Adipocyte (in vitro differentiated cells): ENCODE measurements at regions not wholly inside any gene's neighbourhood (a gene's known extent, or its start where the extent isn't known, plus 50 kb on each side); places are given as distances from the start of the nearest gene placed in this dataset.

Experiments
- DNase-seq: peaks from one replicate; pipeline ENCODE4 v3.0.0-alpha.2; 2015; ENCODE audit warnings: low read depth
- H3K27me3 ChIP-seq: replicated peaks from 2 replicates; pipeline ENCODE4 v1.7.0; 2013; ENCODE audit warnings: mild to moderate bottlenecking, low read length, moderate library complexity; ENCODE audit not compliant: control insufficient read depth, insufficient read depth
- H3K36me3 ChIP-seq: 2 replicates; pipeline ENCODE4 v1.7.0; 2013; ENCODE audit warnings: low read length, mild to moderate bottlenecking, moderate library complexity; ENCODE audit not compliant: control insufficient read depth, insufficient read depth, severe bottlenecking
- H3K4me1 ChIP-seq: 2 replicates; pipeline ENCODE4 v1.7.0; 2013; ENCODE audit warnings: mild to moderate bottlenecking, low read length, moderate library complexity; ENCODE audit not compliant: control insufficient read depth, insufficient read depth
- H3K4me3 ChIP-seq: 2 replicates; pipeline ENCODE4 v1.7.0; 2013; ENCODE audit warnings: mild to moderate bottlenecking, low read length, moderate library complexity
- H3K9ac ChIP-seq: 2 replicates; pipeline ENCODE4 v1.7.0; 2013; ENCODE audit warnings: mild to moderate bottlenecking, low read length, moderate library complexity
- H3K9me3 ChIP-seq: 2 replicates; pipeline ENCODE4 v1.7.0; 2013; ENCODE audit warnings: mild to moderate bottlenecking, low read length, moderate library complexity; ENCODE audit not compliant: control insufficient read depth

GRCh38 chr4:136301749-136302495 is 1230.4 kb downstream of the PCDH18 start:
- Histone ChIP-seq H3K27me3 (no peaks in the 10 kb centered on the region), H3K9ac (no peak overlapping the region), H3K4me3 (no peak overlapping the region), H3K4me1 (no peaks in the 10 kb centered on the region), H3K9me3 (no peaks in the 10 kb centered on the region), H3K36me3 (no peaks in the 10 kb centered on the region)
- DNase-seq = no peak

- Histone ChIP-seq H3K9me3 (no peaks in the 10 kb centered on the region), H3K36me3 (no peaks in the 10 kb centered on the region), H3K4me3 (no peak overlapping the region), H3K27me3 (no peaks in the 10 kb centered on the region), H3K4me1 (no peaks in the 10 kb centered on the region), H3K9ac (no peak overlapping the region)
- DNase-seq = no peak
These were observed 1248.3 kb downstream of the PCDH18 start for GRCh38 chr4:136283977-136284376.

- Histone ChIP-seq H3K27me3 (no peaks in the 10 kb centered on the region), H3K4me1 (no peaks in the 10 kb centered on the region), H3K4me3 (no peak overlapping the region), H3K9me3 (no peaks in the 10 kb centered on the region), H3K9ac (no peak overlapping the region), H3K36me3 (no peaks in the 10 kb centered on the region)
- DNase-seq = no peak
These were observed 1250.4 kb downstream of the PCDH18 start for GRCh38 chr4:136281889-136282288.

GRCh38 chr4:136281307-136281706 is 1251.0 kb downstream of the PCDH18 start:
- no peak for DNase-seq

GRCh38 chr4:136277741-136278140 is 1254.6 kb downstream of the PCDH18 start:
- Histone ChIP-seq H3K36me3 (no peaks in the 10 kb centered on the region), H3K4me3 (no peak overlapping the region), H3K9me3 (no peaks in the 10 kb centered on the region), H3K4me1 (no peaks in the 10 kb centered on the region), H3K9ac (no peak overlapping the region), H3K27me3 (no peaks in the 10 kb centered on the region)
- peak; percentile 23 for DNase-seq

More at GRCh38 chr4:136281307-136281706, 1251.0 kb downstream of the PCDH18 start:
- no peaks in the 10 kb centered on the region for H3K36me3 ChIP-seq
- no peak overlapping the region for H3K9ac ChIP-seq
- no peaks in the 10 kb centered on the region for H3K4me1 ChIP-seq
- H3K9me3 ChIP-seq = no peaks in the 10 kb centered on the region
- no peaks in the 10 kb centered on the region for H3K27me3 ChIP-seq
- no peak overlapping the region for H3K4me3 ChIP-seq

GRCh38 chr4:136246876-136247275 is 1285.4 kb downstream of the PCDH18 start:
- Histone ChIP-seq H3K27me3 (no peaks in the 10 kb centered on the region), H3K4me3 (no peak overlapping the region), H3K4me1 (no peaks in the 10 kb centered on the region), H3K9ac (no peak overlapping the region), H3K36me3 (no peaks in the 10 kb centered on the region), H3K9me3 (no peaks in the 10 kb centered on the region)
- DNase-seq = no peak

GRCh38 chr4:136241221-136241986 is 1290.9 kb downstream of the PCDH18 start:
- Histone ChIP-seq H3K4me1 (no peaks in the 10 kb centered on the region), H3K27me3 (no peaks in the 10 kb centered on the region), H3K9ac (no peak overlapping the region), H3K9me3 (no peaks in the 10 kb centered on the region), H3K4me3 (no peak overlapping the region), H3K36me3 (no peaks in the 10 kb centered on the region)
- DNase-seq = peak; percentile 46

GRCh38 chr4:136227315-136227714 is 1305.0 kb downstream of the PCDH18 start:
- no peak for DNase-seq

GRCh38 chr4:136219592-136220125 is 1312.6 kb downstream of the PCDH18 start:
- Histone ChIP-seq H3K4me1 (no peaks in the 10 kb centered on the region), H3K36me3 (no peaks in the 10 kb centered on the region), H3K9me3 (peaks cover 4% of the 10 kb centered on the region), H3K9ac (no peak overlapping the region), H3K27me3 (no peaks in the 10 kb centered on the region), H3K4me3 (no peak overlapping the region)
- DNase-seq = no peak

More at GRCh38 chr4:136227315-136227714, 1305.0 kb downstream of the PCDH18 start:
- no peaks in the 10 kb centered on the region for H3K27me3 ChIP-seq
- no peaks in the 10 kb centered on the region for H3K4me1 ChIP-seq
- H3K9me3 ChIP-seq = no peaks in the 10 kb centered on the region
- H3K9ac ChIP-seq = no peak overlapping the region
- H3K36me3 ChIP-seq = no peaks in the 10 kb centered on the region
- H3K4me3 ChIP-seq = no peak overlapping the region

- Histone ChIP-seq H3K36me3 (no peaks in the 10 kb centered on the region), H3K4me3 (no peak overlapping the region), H3K9me3 (no peaks in the 10 kb centered on the region), H3K9ac (no peak overlapping the region), H3K4me1 (no peaks in the 10 kb centered on the region), H3K27me3 (no peaks in the 10 kb centered on the region)
- DNase-seq = no peak
These were observed 1329.1 kb downstream of the PCDH18 start for GRCh38 chr4:136203199-136203598.

GRCh38 chr4:136198358-136198757 is 1333.9 kb downstream of the PCDH18 start:
- H3K36me3 ChIP-seq = no peaks in the 10 kb centered on the region
- DNase-seq = no peak
- no peak overlapping the region for H3K4me3 ChIP-seq
- no peaks in the 10 kb centered on the region for H3K27me3 ChIP-seq
- H3K9ac ChIP-seq = no peak overlapping the region
- H3K9me3 ChIP-seq = no peaks in the 10 kb centered on the region
- H3K4me1 ChIP-seq = no peaks in the 10 kb centered on the region
